Esophagus squamous epithelium (tissue), 4 donors: ENCODE measurements at regions not wholly inside any gene's neighbourhood (a gene's known extent, or its start where the extent isn't known, plus 50 kb on each side); places are given as distances from the start of the nearest gene placed in this dataset.

Experiments
- CTCF ChIP-seq, 6 experiments: fragments of 450-650 bp in 4 of 6; fragments of 200-600 bp in 2 of 6; sonication (generic) in 2 of 6; IDR thresholded peaks; one replicate each; pipeline ENCODE4 v1.5.1; 2016 to 2019; ENCODE audit warnings: antibody characterized with exemption in 6 of 6, mild to moderate bottlenecking in 4 of 6, moderate library complexity in 4 of 6
- POLR2A ChIP-seq, 4 donors: fragments of 450-650 bp; IDR thresholded peaks; one replicate each; pipeline ENCODE4 v1.6.1; 2017; ENCODE audit warnings: antibody characterized with exemption in 4 of 4, mild to moderate bottlenecking in 4 of 4, moderate library complexity in 3 of 4

DNA sequence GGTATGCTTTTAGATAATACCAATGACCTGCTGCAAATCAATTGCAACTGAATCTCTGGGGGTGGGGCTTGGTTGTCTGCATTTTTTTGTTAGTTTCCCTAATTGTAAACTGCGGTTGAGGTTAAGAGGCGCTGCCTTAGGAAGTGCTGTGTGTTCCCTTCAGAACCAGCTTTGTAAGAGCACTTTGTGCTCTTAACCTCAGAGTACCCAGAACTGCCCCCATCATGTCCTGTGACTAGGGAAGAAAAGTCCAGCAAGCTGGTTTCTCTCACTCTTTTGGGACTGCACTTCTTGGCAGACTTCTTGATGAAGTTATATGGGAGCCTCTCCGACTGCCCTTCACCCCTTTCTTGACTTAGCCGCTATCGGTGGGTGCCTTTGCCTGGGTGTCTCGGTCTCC is 245.5 kb upstream of the CXCR4 start:
- TF ChIP-seq CTCF (IDR thresholded peaks at IDR 0.05) (no peak), POLR2A (IDR thresholded peaks at IDR 0.05) (no peak)
